ENCODE measurements at regions not wholly inside any gene's neighbourhood (a gene's known extent, or its start where the extent isn't known, plus 50 kb on each side); places are given as distances from the start of the nearest gene placed in this dataset.

DNA sequence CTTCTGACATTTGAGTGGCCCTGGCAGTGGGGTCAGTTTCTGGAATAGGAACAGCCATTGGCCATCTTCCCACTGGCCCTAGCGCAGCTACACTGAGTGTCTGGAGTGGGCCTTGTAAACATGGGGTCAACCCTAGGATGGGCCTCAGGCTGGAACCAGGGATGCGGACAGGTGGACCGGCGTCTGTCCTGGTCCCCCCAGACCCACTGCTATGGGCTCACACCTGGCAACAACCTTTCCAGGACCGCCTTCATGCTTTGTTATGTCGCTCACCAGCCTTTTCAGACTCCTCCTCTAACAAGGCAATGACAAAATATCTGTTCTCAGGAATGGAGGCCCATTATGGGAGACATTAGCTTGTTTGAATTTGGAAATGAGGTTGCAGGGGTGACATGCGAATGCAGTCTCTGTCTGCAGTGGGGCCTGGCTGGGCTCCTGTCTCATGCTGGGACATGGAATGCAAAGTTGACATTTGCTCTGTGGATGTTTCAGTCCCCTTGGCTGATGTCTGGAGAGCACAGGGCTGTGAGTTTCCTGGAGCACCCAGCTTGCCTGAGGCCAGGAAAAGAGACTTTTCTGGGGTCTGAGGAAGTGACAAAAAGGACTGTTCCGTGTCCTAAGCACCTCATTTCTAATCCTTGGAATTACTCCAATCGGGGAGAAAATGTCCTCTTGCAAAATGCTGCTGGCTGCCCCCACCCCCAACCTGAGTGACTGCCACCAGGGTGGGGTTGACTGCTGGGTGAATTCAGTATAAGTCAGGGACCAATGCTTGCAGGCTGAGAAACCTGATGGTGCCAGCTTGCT lies 98.7 kb upstream of the PMEPA1 start:
- TF ChIP-seq, protein P1, sequence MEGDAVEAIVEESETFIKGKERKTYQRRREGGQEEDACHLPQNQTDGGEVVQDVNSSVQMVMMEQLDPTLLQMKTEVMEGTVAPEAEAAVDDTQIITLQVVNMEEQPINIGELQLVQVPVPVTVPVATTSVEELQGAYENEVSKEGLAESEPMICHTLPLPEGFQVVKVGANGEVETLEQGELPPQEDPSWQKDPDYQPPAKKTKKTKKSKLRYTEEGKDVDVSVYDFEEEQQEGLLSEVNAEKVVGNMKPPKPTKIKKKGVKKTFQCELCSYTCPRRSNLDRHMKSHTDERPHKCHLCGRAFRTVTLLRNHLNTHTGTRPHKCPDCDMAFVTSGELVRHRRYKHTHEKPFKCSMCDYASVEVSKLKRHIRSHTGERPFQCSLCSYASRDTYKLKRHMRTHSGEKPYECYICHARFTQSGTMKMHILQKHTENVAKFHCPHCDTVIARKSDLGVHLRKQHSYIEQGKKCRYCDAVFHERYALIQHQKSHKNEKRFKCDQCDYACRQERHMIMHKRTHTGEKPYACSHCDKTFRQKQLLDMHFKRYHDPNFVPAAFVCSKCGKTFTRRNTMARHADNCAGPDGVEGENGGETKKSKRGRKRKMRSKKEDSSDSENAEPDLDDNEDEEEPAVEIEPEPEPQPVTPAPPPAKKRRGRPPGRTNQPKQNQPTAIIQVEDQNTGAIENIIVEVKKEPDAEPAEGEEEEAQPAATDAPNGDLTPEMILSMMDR (IDR thresholded peaks at IDR 0.05; ENCODE audit: insufficient read depth, missing control alignments), result no peak
- DNase-seq (ENCODE audit: insufficient read length, low spot score) (no peak), FAIRE-seq (no peak)

DNA sequence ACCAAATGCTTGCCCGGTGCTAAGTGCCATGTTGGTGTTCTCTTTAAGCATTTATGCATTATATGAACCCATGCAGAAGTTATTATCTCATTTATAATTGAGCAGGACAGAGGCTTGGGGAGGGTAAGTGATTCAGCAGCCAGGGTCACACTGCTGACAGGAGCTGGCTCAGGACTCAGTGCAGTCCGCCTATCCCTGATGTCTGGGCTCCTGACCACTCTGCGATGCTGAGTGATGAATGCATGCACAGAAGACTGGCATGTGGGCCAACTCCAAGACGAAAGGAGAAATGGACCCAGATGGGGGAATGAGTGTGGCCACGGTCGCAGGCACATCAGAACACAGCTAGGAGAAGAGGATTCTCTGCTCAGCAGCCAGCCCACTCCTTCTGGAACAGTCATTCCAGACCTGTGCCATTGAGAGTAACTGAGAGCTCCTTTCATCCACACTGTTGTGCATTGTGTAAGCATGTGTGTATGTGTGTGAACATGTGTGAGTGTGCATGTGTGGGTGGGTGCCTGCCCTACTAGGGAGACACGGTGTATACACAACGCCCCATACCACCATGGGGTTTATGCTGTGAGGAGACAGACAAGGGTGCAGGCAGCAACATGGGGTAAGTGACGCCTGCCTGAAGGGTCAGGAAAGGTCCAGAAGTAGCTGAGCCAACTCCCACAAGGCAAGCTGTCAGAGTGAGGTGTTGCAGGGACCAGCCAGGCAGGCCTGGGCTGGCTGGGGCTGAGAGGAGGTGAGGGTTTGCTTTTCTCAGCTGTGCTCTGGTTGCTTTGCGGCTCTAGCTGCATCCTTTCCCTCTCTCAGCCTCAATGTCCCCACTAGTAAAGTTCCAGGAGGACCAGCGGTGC lies 97.8 kb upstream of the PMEPA1 start:
- DNase-seq (ENCODE audit: insufficient read length, low spot score) (no peak), FAIRE-seq (no peak)
- TF ChIP-seq, protein P1 (IDR thresholded peaks at IDR 0.05; ENCODE audit: insufficient read depth, missing control alignments), result no peak

DNA sequence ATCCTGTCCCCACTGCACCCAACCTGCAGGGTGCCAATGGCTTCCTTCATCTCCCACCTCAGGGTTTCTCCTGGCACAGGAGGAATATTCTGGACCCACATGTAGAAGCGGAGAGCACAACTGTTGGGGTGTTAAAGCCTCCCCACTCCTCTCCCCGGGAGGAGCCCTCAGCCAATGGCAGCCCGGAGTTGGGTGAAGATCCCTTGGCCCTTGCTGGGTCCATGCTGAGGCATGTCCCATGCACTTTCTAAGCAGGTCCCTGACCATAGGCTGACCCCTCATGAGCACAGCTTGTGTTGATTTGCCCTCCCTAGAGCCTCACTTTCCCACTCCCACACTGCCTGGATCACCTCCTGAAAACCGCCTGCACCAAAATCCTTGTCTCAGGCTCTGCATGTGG lies 97.2 kb upstream of the PMEPA1 start:
- FAIRE-seq, result no peak
- TF ChIP-seq, protein P1 (IDR thresholded peaks at IDR 0.05; ENCODE audit: insufficient read depth, missing control alignments), result no peak
- DNase-seq (ENCODE audit: insufficient read length, low spot score), result no peak

DNA sequence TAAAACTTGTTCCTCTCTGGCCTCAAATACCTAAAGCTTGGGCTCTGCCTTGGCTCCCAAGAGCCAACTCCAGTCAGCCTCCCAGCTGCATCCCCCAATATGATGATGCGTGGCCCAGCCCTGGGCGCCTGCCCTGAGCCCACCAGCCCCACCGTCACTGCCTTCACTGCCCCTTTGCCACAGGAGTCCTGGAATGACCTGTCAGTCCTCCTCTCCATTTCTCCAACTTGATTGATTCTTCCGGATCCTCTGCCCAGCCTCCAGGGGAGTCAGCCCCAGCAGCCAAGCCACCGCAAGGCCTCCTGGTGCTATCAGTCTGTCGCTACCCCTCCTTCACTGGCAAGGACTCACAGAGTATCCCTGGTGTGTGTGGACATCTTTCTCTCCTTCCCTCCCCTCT lies 96.7 kb upstream of the PMEPA1 start:
- no peak for FAIRE-seq
- TF ChIP-seq, protein P1 (IDR thresholded peaks at IDR 0.05; ENCODE audit: insufficient read depth, missing control alignments), result no peak
- no peak for DNase-seq (ENCODE audit: insufficient read length, low spot score)

DNA sequence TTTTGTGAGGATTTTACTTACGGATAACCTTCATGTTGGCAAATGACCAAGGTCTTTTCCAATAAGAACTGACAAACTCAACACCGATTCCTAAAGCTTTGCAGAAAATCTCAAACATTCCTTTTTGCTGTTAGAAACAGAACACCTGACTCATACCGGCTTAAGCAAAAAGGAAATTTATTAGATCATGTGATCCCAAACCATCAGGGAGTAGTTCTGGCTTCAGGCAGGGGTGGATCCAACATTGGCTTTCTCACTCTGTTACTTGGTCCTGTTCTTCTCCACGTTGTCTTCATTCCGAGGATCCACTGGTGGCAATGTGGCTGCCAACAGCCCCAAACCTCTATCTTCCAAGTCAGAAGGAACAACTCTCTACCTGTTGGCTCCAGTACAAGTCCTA lies 95.9 kb upstream of the PMEPA1 start:
- TF ChIP-seq, protein P1 (IDR thresholded peaks at IDR 0.05; ENCODE audit: insufficient read depth, missing control alignments), result no peak
- no peak for DNase-seq (ENCODE audit: insufficient read length, low spot score)
- no peak for FAIRE-seq

DNA sequence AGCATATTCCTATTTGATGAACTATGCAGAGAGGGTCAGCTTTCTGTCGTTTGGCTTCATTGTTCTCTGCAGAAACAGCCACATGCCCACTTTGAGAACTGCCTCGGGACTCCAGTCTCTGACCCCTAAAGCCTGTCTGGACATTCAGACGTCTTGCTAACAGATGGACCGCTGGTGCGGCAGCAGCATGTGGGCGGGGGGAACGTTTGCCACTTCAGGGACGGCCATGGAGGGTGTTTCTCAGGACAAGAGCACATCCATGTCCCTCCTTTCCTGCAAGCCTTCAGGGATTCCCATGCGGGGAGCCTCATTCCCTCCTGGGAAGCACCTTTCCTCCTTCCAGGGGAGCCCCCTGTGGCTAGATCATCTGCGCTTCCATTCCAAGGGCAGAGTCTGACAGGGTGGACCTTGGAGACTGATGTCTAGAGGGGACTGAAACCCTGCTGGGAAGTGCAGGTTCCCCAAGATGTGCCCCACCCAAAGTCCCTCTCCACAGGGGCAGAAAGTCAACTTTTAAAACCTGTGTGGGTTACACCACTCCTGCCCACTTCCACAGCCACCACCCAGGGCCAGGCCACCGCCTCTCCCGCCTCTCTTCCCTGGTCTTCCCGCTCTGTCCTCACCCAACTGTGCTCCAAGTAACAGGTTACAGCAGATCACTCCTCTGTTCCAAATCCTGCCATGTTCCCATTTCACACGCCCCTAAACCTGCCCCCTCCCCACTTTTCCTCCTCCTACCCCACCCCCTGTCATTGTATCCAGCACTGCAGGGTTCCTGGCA lies 94.8 kb upstream of the PMEPA1 start:
- FAIRE-seq (no peak), DNase-seq (ENCODE audit: insufficient read length, low spot score) (no peak)
- TF ChIP-seq, protein P1 (IDR thresholded peaks at IDR 0.05; ENCODE audit: insufficient read depth, missing control alignments), result no peak
